ENCODE measurements at regions not wholly inside any gene's neighbourhood (a gene's known extent, or its start where the extent isn't known, plus 50 kb on each side); places are given as distances from the start of the nearest gene placed in this dataset.

DNA sequence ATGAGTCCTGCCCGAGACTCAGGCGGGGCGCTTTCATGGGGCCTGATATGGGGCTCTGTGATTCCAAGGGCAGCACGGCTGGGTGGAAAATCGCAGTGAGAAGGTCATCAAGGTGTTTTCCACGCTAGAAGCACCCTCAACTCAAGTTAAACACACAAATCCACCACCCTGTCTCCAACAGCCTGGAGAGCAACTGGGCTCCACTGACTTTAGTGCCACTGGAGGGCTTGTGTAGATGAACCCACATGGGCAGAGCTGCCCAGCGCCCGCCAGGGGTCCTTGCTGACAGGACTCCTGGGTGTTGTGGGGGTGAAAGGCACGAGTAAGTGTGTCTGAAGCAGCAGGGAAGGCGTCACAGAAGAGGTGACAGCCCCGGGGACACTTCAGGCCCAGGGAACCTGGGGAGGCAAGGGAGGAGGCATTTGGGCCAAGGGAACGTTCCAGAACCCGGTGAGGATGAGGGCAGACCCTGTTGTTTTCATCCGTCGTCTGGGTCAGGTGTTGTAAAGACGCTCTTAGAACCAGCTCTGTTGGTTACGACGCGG is 51.8 kb upstream of the CTDP1 start:
- no peak for DNase-seq (ENCODE audit: low spot score)

DNA sequence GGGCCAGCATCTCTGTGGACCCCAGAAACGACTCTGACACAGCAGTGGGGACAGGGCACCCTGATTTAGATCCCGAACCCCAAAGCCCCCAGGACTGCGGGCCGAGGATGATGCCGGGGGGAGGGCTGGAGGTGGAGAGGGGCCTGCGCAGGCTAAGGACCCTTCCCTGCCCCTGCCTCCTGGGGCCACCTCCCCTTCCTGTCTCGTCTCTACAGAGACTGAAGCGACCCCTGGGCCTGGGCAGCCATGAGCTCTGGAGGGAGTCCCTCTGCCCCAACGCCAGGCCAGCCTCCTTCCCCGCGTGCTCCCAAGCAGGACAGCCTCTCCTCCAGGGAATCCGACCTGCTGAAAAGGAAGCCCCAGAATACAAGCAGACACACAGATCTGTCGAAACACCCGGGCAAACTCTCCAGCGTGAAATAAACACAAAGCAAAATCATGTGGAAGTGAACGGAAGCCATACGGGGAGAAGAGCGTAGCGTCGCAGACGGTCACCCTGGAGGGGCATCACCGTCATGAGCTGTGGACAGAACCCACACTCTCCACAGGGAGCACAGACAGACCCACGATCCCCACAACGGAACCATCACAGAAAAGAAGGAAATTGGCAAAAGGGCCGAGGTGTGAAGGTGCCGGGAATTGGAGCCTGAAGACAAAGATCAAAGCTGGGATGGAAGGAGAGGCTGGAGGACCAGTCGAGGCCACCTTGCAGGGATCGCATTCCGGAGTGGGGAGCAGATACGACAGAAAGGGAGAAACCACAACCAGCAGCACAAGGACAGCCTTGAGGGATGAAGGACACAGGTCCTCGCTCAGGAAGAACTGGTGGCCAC is 51.0 kb upstream of the CTDP1 start:
- no peak for DNase-seq (ENCODE audit: low spot score)

DNA sequence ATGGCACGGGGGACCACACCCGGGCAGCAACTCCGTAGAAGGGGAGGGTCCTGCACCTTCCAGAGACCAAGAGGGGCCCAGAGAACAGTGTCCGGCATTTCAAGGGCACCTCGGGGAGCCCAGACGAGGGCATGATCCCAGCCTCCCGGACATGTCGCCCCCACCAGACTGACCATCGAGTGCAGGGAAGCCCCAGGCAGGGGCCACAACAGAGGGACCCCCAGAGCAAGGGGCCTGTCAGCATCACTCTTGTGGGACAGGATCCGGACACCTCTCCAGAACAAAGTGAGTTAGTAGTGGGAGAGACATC is 50.4 kb upstream of the CTDP1 start:
- no peak for DNase-seq (ENCODE audit: low spot score)

DNA sequence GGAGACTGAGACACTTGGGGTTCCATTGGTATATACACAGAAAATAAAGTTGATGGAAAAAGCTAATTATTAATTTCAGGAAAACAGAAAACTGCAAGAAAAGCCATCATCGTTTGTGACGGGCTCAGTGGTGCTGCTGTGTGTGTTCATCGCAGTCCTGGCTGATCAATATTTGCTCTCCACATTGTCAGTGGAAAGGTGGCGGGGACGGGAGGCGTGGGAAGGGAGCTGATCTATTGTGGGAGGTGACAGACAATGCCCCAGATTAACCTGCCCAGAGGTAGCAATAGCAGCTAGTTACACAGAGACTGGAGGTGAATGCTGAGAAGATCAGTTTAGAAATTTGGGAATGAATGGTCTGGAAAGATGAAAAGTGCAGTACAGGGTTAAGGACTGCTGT is 50.0 kb upstream of the CTDP1 start:
- DNase-seq (ENCODE audit: low spot score) = no peak

Data from AG20443 (cell line).